Liver (tissue), 3 donors: ENCODE measurements at regions not wholly inside any gene's neighbourhood (a gene's known extent, or its start where the extent isn't known, plus 50 kb on each side); places are given as distances from the start of the nearest gene placed in this dataset.

Experiments
- TAF1 ChIP-seq: conservative IDR thresholded peaks from 2 replicates; pipeline ENCODE4 v1.6.1; 2016; ENCODE audit warnings: antibody characterized with exemption, mild to moderate bottlenecking
- YY1 ChIP-seq: IDR thresholded peaks from 2 replicates; pipeline ENCODE4 v1.6.1; 2016; ENCODE audit warnings: antibody characterized with exemption, mild to moderate bottlenecking
- ZBTB33 ChIP-seq: IDR thresholded peaks from 2 replicates; pipeline ENCODE4 v1.6.1; 2016; ENCODE audit warnings: antibody characterized with exemption
- TF ChIP-seq, protein P1 (sequence below): fragments of 150-350 bp; IDR thresholded peaks from 2 replicates; pipeline ENCODE4 v1.5.1; 2017; ENCODE audit warnings: improper control_type of control experiment, low read depth, low read length; ENCODE audit not compliant: missing input control
- donor health status: healthy.
- donor health status: healthy.

DNA sequence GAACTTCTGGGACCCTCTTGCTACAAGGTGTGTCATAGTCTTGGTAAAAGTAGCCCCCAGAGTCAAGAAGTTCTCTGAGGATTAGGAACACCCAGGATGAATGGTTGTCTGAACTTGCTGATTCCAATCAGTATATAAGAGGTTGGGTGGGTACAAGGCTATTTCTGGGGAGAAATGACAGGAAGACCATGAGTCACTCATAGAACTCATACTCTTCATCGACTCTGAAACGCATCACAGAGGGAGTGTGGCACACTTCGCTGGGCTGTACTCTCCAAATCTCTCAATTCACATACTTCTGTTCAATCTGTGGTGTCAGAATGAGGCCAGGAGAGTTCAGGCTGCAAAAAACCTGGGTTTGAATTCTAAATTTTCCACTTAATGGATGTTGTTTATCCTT is 193.2 kb upstream of the LEF1 start:
- TF ChIP-seq, protein P1, sequence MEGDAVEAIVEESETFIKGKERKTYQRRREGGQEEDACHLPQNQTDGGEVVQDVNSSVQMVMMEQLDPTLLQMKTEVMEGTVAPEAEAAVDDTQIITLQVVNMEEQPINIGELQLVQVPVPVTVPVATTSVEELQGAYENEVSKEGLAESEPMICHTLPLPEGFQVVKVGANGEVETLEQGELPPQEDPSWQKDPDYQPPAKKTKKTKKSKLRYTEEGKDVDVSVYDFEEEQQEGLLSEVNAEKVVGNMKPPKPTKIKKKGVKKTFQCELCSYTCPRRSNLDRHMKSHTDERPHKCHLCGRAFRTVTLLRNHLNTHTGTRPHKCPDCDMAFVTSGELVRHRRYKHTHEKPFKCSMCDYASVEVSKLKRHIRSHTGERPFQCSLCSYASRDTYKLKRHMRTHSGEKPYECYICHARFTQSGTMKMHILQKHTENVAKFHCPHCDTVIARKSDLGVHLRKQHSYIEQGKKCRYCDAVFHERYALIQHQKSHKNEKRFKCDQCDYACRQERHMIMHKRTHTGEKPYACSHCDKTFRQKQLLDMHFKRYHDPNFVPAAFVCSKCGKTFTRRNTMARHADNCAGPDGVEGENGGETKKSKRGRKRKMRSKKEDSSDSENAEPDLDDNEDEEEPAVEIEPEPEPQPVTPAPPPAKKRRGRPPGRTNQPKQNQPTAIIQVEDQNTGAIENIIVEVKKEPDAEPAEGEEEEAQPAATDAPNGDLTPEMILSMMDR = no peak
- TF ChIP-seq ZBTB33 (no peak), TAF1 (no peak), YY1 (no peak)
